ENCODE measurements at regions not wholly inside any gene's neighbourhood (a gene's known extent, or its start where the extent isn't known, plus 50 kb on each side); places are given as distances from the start of the nearest gene placed in this dataset.

- peak overlapping the region; percentile 69 to 91 (median 69); a peak in 4 of 7 replicates for H3K27ac Mint-ChIP-seq
- Histone ChIP-seq H4K8ac (replicated peaks; ENCODE audit: insufficient read length, low read depth, low read length) (no peak overlapping the region), H3K27me3 (ENCODE audit: insufficient read depth, low read length) (no peaks in the 10 kb centered on the region)
Measured at GRCh38 chr6:71028236-71028876, 71.5 kb upstream of the B3GAT2 start.

More at GRCh38 chr6:71028236-71028876, 71.5 kb upstream of the B3GAT2 start:
- peak; percentile 73 for DNase-seq
- Histone ChIP-seq H3K23ac (ENCODE audit: insufficient read length, low read depth, low read length) (no peak overlapping the region), H3K4me2 (ENCODE audit: insufficient read depth, insufficient read length, low read length) (no peak overlapping the region), H3K18ac (ENCODE audit: insufficient read length, low read depth, low read length) (no peak overlapping the region), H4K20me1 (ENCODE audit: control insufficient read depth, insufficient read depth, insufficient read length) (no peaks in the 10 kb centered on the region), H3K79me1 (ENCODE audit: insufficient read depth, low read depth, low read length, poor library complexity, severe bottlenecking) (no peaks in the 10 kb centered on the region), H2BK15ac (ENCODE audit: low read depth, low read length) (no peak overlapping the region), H3K14ac (ENCODE audit: insufficient read depth, low read length) (peak overlapping the region; percentile 87), H2BK20ac (ENCODE audit: low read depth, low read length, poor library complexity, severe bottlenecking) (no peak overlapping the region), H4K91ac (ENCODE audit: insufficient read length, low read depth, low read length) (no peak overlapping the region), H3K9ac (ENCODE audit: extremely low read depth, insufficient read length, low read length) (no peak overlapping the region), H2AFZ (ENCODE audit: low read length) (peak overlapping the region; percentile 34), H2BK120ac (ENCODE audit: low read depth, low read length, poor library complexity, severe bottlenecking) (no peak overlapping the region), H3K23me2 (ENCODE audit: insufficient read length, low read depth, low read length, poor library complexity, severe bottlenecking) (no peaks in the 10 kb centered on the region), H3K56ac (ENCODE audit: insufficient read length, low read depth, low read length) (no peak overlapping the region), H3K4ac (ENCODE audit: low read depth, low read length) (no peak overlapping the region), H2BK5ac (ENCODE audit: insufficient read length, low read length) (no peak overlapping the region), H3T11ph (ENCODE audit: low read length) (no peak overlapping the region), H3K4me1 (ENCODE audit: insufficient read depth, low read length) (no peaks in the 10 kb centered on the region), H3K79me2 (ENCODE audit: insufficient read depth, low read length) (no peaks in the 10 kb centered on the region), H2AK5ac (ENCODE audit: insufficient read length, low read length) (no peak overlapping the region), H4K5ac (ENCODE audit: insufficient read length, low read depth, low read length) (no peak overlapping the region), H3K9me3 (ENCODE audit: control insufficient read depth, low read depth, low read length) (no peaks in the 10 kb centered on the region), H3K27ac (ENCODE audit: insufficient read length, low read depth, low read length) (no peak overlapping the region), H2BK12ac (ENCODE audit: insufficient read length, low read depth, low read length) (no peak overlapping the region)
- Mint-ChIP-seq H3K27me3 (ENCODE audit: low read depth) (no peaks in the 10 kb centered on the region; the same call in 1 of the 2 replicates), H3K9me3 (no peaks in the 10 kb centered on the region; a peak in 1 of 5 replicates), H3K36me3 (ENCODE audit: insufficient read depth in 1 of 3, low read depth in 3 of 3) (0 out of 7 replicates have a peak, but pooled peaks cover 0 to 1% (median 0%) of the 10 kb centered on the region in 3 experiments), H3K4me1 (peaks cover 13 to 18% of the 10 kb centered on the region in 2 experiments), H3K4me3 (no peak overlapping the region)
- TF ChIP-seq CTCF (conservative IDR thresholded peaks at IDR 0.05): no peak
- WGBS (ENCODE audit: extremely low coverage, insufficient read length, low lambda C conversion rate): no CpG with 5 or more reads among the region's 7 CpGs
